MM.1S (cell line): ENCODE measurements at regions not wholly inside any gene's neighbourhood (a gene's known extent, or its start where the extent isn't known, plus 50 kb on each side); places are given as distances from the start of the nearest gene placed in this dataset.

Source experiments
- DNase-seq: peaks from one replicate; pipeline ENCODE4 v3.0.0-alpha.2; 2015
- H2AFZ ChIP-seq: fragments of 300-600 bp; sonication (generic); 2 replicates; pipeline ENCODE4 v1.6.0; 2016; ENCODE audit warnings: antibody characterized with exemption, low read length
- H3F3A ChIP-seq: fragments of 300-600 bp; sonication (generic); 2 replicates; pipeline ENCODE4 v1.6.1; 2016; ENCODE audit warnings: mild to moderate bottlenecking, antibody characterized with exemption, low read length, moderate library complexity, mixed read lengths; ENCODE audit not compliant: insufficient read depth
- H3K27ac ChIP-seq: fragments of 300-600 bp; sonication (generic); 2 replicates; pipeline ENCODE4 v1.5.1; 2016; ENCODE audit warnings: mild to moderate bottlenecking, low read length
- H3K27me3 ChIP-seq: fragments of 300-600 bp; sonication (generic); replicated peaks from 2 replicates; pipeline ENCODE4 v1.6.0; 2016; ENCODE audit warnings: low read length; ENCODE audit not compliant: insufficient read depth
- H3K36me3 ChIP-seq: fragments of 300-600 bp; sonication (generic); replicated peaks from 2 replicates; pipeline ENCODE4 v1.6.1; 2016; ENCODE audit warnings: mild to moderate bottlenecking, low read length, mixed read lengths; ENCODE audit not compliant: insufficient read depth
- H3K4me1 ChIP-seq: fragments of 300-600 bp; sonication (generic); 2 replicates; pipeline ENCODE4 v1.6.1; 2016; ENCODE audit warnings: low read length, mixed read lengths
- H3K4me2 ChIP-seq: fragments of 300-600 bp; sonication (generic); 2 replicates; pipeline ENCODE4 v1.6.0; 2016; ENCODE audit warnings: low read depth, low read length
- H3K4me3 ChIP-seq: fragments of 300-600 bp; sonication (generic); 2 replicates; pipeline ENCODE4 v1.5.1; 2016; ENCODE audit warnings: low read length, mixed read lengths
- H3K79me2 ChIP-seq: fragments of 300-600 bp; sonication (generic); 2 replicates; pipeline ENCODE4 v1.6.1; 2016; ENCODE audit warnings: mixed run types, low read length, mixed read lengths
- H3K9ac ChIP-seq: fragments of 300-600 bp; sonication (generic); 2 replicates; pipeline ENCODE4 v1.6.1; 2016; ENCODE audit warnings: low read length, mixed read lengths
- H3K9me2 ChIP-seq: fragments of 300-600 bp; sonication (generic); replicated peaks from 2 replicates; pipeline ENCODE4 v1.6.1; 2016; ENCODE audit warnings: mild to moderate bottlenecking, low read length, mixed read lengths; ENCODE audit not compliant: insufficient read depth
- H3K9me3 ChIP-seq: fragments of 300-600 bp; sonication (generic); replicated peaks from 2 replicates; pipeline ENCODE4 v1.6.1; 2016; ENCODE audit warnings: mild to moderate bottlenecking, low read length, mixed read lengths; ENCODE audit not compliant: insufficient read depth
- H4K20me1 ChIP-seq: fragments of 300-600 bp; sonication (generic); 2 replicates; pipeline ENCODE4 v1.6.1; 2016; ENCODE audit warnings: mild to moderate bottlenecking, low read length, moderate library complexity, mixed read lengths; ENCODE audit not compliant: insufficient read depth
- CTCF ChIP-seq: fragments of 300-600 bp; sonication (generic); IDR thresholded peaks from 2 replicates; pipeline ENCODE4 v1.5.1; 2016; ENCODE audit warnings: antibody characterized with exemption, low read length, mixed read lengths
- EZH2 ChIP-seq: fragments of 300-600 bp; sonication (generic); optimal IDR thresholded peaks from 2 replicates; pipeline ENCODE3; 2017; ENCODE audit warnings: low read depth, mild to moderate bottlenecking, antibody characterized with exemption, low read length, mixed read lengths
- EZH2phosphoT487 ChIP-seq: fragments of 300-600 bp; sonication (generic); IDR thresholded peaks from 2 replicates; pipeline ENCODE4 v1.6.1; 2018; ENCODE audit warnings: antibody characterized with exemption, low read length

- DNase-seq: no peak
- Histone ChIP-seq H2AFZ (no peak overlapping the region), H3K4me1 (peaks cover 24% of the 10 kb centered on the region), H3K27me3 (no peaks in the 10 kb centered on the region), H3K9me3 (no peaks in the 10 kb centered on the region), H3F3A (no peaks in the 10 kb centered on the region), H3K4me2 (no peak overlapping the region), H4K20me1 (no peaks in the 10 kb centered on the region), H3K36me3 (no peaks in the 10 kb centered on the region), H3K9me2 (no peaks in the 10 kb centered on the region), H3K27ac (no peak overlapping the region), H3K4me3 (no peak overlapping the region), H3K9ac (no peak overlapping the region), H3K79me2 (no peaks in the 10 kb centered on the region)
- TF ChIP-seq EZH2phosphoT487 (no peak), CTCF (no peak), EZH2 (no peak)
Measured at GRCh38 chr22:22159384-22159783, 85.2 kb upstream of the VPREB1 start.

DNA sequence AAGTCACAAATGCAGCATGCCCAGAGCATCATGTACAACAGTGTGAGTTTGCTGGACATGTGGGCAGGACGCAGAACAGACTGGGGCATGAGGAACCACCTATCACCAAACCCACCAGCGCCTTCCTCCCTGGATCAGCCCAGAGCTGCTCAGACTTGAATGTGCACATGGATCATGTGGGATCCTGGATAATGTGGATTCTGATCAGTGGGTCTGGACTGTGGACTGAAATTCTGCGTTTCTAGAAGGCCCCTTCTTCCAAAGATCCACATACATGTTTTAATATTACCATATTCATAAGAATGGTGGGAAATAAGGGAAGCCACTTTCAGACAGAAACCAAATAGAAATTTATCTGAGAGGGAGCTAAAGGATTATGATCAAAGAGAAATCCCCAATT, 85.6 kb upstream of the VPREB1 start:
- Histone ChIP-seq H4K20me1 (no peaks in the 10 kb centered on the region), H3K27me3 (no peaks in the 10 kb centered on the region), H3K4me3 (no peak overlapping the region), H3K27ac (no peak overlapping the region), H3F3A (no peaks in the 10 kb centered on the region), H3K36me3 (no peaks in the 10 kb centered on the region), H2AFZ (no peak overlapping the region), H3K4me2 (no peak overlapping the region), H3K4me1 (peaks cover 24% of the 10 kb centered on the region), H3K9ac (no peak overlapping the region), H3K9me3 (no peaks in the 10 kb centered on the region), H3K9me2 (no peaks in the 10 kb centered on the region), H3K79me2 (no peaks in the 10 kb centered on the region)
- no peak for TF ChIP-seq EZH2phosphoT487
- TF ChIP-seq CTCF: no peak
- TF ChIP-seq EZH2: no peak
- DNase-seq: no peak

- Histone ChIP-seq H4K20me1 (no peaks in the 10 kb centered on the region), H3K9me3 (no peaks in the 10 kb centered on the region), H3K4me1 (peaks cover 24% of the 10 kb centered on the region), H3K79me2 (no peaks in the 10 kb centered on the region), H3K27ac (no peak overlapping the region), H3K36me3 (no peaks in the 10 kb centered on the region), H2AFZ (no peak overlapping the region), H3K9ac (no peak overlapping the region), H3K4me2 (no peak overlapping the region), H3F3A (no peaks in the 10 kb centered on the region), H3K27me3 (no peaks in the 10 kb centered on the region), H3K4me3 (no peak overlapping the region), H3K9me2 (no peaks in the 10 kb centered on the region)
- no peak for TF ChIP-seq EZH2phosphoT487
- DNase-seq: no peak
Measured at GRCh38 chr22:22158207-22158816, 86.3 kb upstream of the VPREB1 start.

DNA sequence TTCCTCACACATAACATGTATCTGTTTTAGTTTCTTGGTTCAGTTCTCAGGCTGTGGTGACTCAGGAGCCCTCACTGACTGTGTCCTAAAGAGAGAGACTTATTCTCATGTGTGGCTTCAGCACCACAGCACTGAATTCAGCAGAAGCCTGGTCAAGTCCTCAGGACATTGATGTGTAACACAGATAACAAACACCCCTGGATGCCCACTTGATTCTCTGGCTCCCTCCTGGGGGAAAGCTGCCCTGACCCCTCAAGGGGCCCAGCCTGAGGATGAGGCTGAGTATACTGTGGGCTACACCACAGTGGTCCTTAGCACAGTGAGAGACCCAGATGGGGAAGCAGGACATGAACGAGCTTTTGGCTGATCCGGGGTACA, 87.2 kb upstream of the VPREB1 start:
- peak overlapping the region; percentile 33; the same call in 1 of the 2 replicates for H3K27ac ChIP-seq
- peaks cover 17% of the 10 kb centered on the region for H3K4me1 ChIP-seq
- peak overlapping the region; percentile 91 for H2AFZ ChIP-seq
- TF ChIP-seq EZH2phosphoT487: no peak
- TF ChIP-seq EZH2: no peak
- TF ChIP-seq CTCF: no peak
- no peaks in the 10 kb centered on the region for H3K27me3 ChIP-seq
- DNase-seq: peak; percentile 39
- no peaks in the 10 kb centered on the region for H3K9me2 ChIP-seq
- peak overlapping the region; percentile 64 for H3K9ac ChIP-seq
- peak overlapping the region; percentile 85 for H3K4me2 ChIP-seq
- H3K79me2 ChIP-seq: no peaks in the 10 kb centered on the region
- no peaks in the 10 kb centered on the region for H4K20me1 ChIP-seq
- no peaks in the 10 kb centered on the region for H3K36me3 ChIP-seq
- 0 out of 2 replicates have a peak overlapping the region, but pooled peaks have one; percentile 15 for H3K4me3 ChIP-seq
- no peaks in the 10 kb centered on the region for H3F3A ChIP-seq
- H3K9me3 ChIP-seq: no peaks in the 10 kb centered on the region
